ENCODE measurements at regions not wholly inside any gene's neighbourhood (a gene's known extent, or its start where the extent isn't known, plus 50 kb on each side); places are given as distances from the start of the nearest gene placed in this dataset.
A peak's percentile ranks its signal among the peaks of the same experiment; 100 is the strongest.

DNA sequence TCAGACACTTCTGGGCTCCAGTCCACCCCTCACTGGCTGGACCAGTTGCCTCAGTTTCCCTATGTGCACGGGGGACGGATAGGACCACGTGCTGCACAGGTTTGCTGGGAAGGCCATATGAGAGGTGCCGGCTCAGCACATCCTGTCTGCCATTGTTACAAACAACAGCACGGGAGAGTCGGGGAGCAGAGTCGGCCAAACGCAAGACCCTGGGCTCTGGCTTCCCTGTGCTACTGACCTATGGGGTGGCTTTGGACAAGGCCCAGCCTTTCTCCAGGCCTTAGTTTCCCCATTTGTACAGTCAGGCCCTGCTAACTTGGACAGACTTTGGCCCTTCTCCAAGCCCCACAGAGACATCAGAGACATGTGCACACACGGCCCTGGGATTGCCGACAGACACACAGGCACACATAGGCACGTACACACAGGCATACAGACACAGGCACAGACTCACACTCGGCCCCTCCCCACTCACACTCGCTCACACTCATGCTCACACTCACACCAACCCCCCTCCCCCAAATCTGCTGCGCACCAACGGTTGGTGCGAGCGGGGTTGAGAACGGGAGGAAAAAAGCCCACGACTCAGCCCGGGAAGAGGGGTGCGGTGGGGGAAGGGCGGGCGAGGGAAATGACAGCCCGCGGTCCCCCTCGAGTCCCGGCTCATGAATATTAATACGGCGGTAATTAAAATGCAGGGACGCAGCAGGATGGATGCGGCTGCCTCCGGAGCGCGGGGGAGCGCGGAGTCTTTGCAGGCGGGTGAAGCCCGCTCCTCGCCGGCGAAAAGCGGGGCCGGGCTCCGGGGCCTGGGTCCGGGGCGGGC lies 133.0 kb downstream of the C9orf50 start:
- Mint-ChIP-seq H3K27me3 (no peaks in the 10 kb centered on the region), H3K4me3 (peak overlapping the region; percentile 76), H3K9me3 (no peaks in the 10 kb centered on the region), H3K36me3 (no peaks in the 10 kb centered on the region), H3K4me1 (ENCODE audit: unreplicated experiment) (peaks cover 58% of the 10 kb centered on the region), H3K27ac (peak overlapping the region; percentile 93)
- no peak for DNase-seq (ENCODE audit: extremely low spot score, unreplicated experiment)
- TF ChIP-seq, protein P1, sequence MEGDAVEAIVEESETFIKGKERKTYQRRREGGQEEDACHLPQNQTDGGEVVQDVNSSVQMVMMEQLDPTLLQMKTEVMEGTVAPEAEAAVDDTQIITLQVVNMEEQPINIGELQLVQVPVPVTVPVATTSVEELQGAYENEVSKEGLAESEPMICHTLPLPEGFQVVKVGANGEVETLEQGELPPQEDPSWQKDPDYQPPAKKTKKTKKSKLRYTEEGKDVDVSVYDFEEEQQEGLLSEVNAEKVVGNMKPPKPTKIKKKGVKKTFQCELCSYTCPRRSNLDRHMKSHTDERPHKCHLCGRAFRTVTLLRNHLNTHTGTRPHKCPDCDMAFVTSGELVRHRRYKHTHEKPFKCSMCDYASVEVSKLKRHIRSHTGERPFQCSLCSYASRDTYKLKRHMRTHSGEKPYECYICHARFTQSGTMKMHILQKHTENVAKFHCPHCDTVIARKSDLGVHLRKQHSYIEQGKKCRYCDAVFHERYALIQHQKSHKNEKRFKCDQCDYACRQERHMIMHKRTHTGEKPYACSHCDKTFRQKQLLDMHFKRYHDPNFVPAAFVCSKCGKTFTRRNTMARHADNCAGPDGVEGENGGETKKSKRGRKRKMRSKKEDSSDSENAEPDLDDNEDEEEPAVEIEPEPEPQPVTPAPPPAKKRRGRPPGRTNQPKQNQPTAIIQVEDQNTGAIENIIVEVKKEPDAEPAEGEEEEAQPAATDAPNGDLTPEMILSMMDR (conservative IDR thresholded peaks at IDR 0.05): no peak

DNA sequence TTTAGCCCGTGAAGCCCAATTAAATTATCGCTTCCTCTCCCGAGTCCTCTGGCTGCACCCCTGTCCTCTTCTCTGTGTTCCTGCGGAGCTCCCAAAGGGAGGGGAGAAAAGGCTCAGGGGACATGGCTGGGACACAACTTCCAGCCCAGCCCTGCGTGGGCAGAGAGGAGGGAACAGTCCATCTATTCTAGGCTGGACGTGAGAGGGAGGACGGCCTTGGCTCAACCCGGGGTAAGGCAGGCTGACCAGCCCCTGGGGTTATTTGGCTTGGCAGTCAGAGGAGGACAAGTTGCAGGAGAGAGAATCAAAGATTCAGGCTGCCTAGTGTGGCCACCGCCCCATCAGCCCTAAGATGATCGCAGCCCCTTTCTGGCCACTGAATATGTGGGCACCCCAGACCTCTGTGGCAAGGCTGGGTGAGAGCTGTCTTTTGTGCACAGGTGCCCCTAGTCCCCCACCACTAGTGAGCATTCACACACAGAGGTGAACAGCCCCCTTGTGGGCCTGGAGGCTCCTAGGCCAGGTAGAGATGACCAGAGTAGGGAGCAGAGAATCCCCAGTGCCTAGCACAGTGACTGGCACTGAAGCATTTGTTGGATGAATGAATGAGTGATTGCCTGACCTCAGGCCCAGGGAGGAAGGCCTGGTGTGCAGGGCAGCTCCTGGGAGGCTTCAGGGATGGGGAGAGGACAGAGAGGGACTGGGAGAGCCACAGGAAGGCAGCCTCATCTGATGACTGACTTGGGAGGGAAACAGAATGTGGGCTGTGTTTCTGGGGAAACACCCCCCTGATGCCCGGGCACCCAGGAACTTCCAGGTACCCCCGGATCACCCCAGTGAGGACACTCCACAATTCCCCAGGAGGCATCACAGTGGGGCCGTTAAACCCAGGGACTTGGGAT lies 133.9 kb downstream of the C9orf50 start:
- Mint-ChIP-seq H3K36me3 (no peaks in the 10 kb centered on the region), H3K27ac (peak overlapping the region; percentile 93), H3K4me3 (peak overlapping the region; percentile 83), H3K4me1 (ENCODE audit: unreplicated experiment) (peaks cover 54% of the 10 kb centered on the region), H3K27me3 (no peaks in the 10 kb centered on the region), H3K9me3 (no peaks in the 10 kb centered on the region)
- no peak for DNase-seq (ENCODE audit: extremely low spot score, unreplicated experiment)
- TF ChIP-seq, protein P1 (conservative IDR thresholded peaks at IDR 0.05): no peak

DNA sequence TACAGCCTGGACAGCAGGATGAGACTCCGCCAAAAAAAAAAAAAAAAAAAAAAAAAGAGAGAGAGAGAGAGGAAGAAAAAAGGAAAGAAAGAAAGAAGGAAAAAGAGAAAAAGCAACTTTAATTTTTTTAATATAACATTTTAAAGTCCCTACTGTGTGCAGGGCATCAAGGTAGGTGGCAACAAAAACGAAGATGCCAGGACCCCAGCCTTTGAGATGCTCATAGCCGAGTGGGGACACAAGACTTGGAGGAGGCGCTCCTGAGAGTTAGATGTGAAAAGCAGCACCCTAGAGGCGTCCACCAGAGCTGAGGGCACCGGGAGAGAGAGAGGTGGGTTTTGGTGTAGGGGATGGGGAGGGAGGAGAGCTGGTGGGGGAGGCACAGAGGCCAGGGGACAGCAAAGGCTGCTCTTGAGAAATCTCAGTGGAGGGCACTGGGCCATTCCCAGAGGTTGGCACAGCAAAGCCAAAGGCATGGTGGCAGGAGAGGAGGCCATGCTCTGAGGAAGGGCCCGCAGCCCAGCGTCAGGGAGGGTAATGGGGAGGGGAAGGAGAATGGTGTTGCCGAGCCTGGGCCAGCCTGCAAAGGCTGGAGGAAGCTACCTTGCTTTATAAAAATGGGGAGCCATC lies 135.6 kb downstream of the C9orf50 start:
- Mint-ChIP-seq H3K4me3 (peak overlapping the region; percentile 46), H3K27me3 (no peaks in the 10 kb centered on the region)

DNA sequence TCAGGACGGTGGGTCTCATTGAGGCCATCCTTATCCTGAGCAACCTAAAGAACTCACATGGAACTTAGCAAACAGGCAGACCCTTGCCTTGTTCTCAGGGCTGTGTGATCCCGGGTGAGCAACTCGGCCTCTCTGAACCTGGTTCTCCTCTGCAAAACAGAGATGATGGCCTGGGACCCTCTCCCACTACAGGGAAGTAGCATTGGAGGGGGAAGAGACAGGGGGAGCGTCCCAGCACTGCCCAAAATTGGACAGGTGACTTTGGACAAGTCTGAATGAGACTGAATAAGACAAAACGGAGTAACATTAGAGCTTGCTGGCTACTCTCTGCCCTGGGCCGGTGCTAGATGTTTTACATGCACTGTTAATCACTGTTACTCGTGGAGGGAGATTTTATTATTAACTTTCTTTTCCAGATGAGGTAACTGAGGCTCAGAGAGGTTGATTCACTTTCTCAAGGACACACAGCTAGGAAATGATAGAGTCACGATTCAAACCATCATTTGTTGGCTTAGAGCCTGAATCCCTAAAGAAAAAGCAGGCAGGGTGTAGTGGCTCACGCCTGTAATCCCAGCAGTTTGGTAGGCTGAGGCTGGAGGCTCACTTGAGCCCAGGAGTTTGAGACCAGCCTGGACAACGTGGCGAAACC lies 136.4 kb downstream of the C9orf50 start:
- peak overlapping the region; percentile 91 for H3K27ac Mint-ChIP-seq

More for the DNA sequence above, 135.6 kb downstream of the C9orf50 start:
- H3K9me3 Mint-ChIP-seq: no peaks in the 10 kb centered on the region
- DNase-seq (ENCODE audit: extremely low spot score, unreplicated experiment): no peak
- H3K4me1 Mint-ChIP-seq (ENCODE audit: unreplicated experiment): peaks cover 56% of the 10 kb centered on the region
- TF ChIP-seq, protein P1 (conservative IDR thresholded peaks at IDR 0.05): no peak
- peak overlapping the region; percentile 93 for H3K27ac Mint-ChIP-seq
- no peaks in the 10 kb centered on the region for H3K36me3 Mint-ChIP-seq

More for the DNA sequence above, 136.4 kb downstream of the C9orf50 start:
- peak overlapping the region; percentile 40 for H3K4me3 Mint-ChIP-seq
- no peaks in the 10 kb centered on the region for H3K36me3 Mint-ChIP-seq
- no peaks in the 10 kb centered on the region for H3K27me3 Mint-ChIP-seq
- TF ChIP-seq, protein P1 (conservative IDR thresholded peaks at IDR 0.05): no peak
- H3K9me3 Mint-ChIP-seq: no peaks in the 10 kb centered on the region
- H3K4me1 Mint-ChIP-seq (ENCODE audit: unreplicated experiment): peaks cover 58% of the 10 kb centered on the region
- no peak for DNase-seq (ENCODE audit: extremely low spot score, unreplicated experiment)
